ENCODE measurements at regions not wholly inside any gene's neighbourhood (a gene's known extent, or its start where the extent isn't known, plus 50 kb on each side); places are given as distances from the start of the nearest gene placed in this dataset.

- no peaks in the 10 kb centered on the region for H3K9me3 ChIP-seq (ENCODE audit: control insufficient read depth in 2 of 2, low read length in 2 of 2)
- no peak overlapping the region for H3K27ac ChIP-seq (ENCODE audit: low read depth in 2 of 2, low read length in 2 of 2)
- H3K4me3 ChIP-seq (ENCODE audit: low read length in 2 of 2): no peak overlapping the region
- no peaks in the 10 kb centered on the region for H3K4me1 ChIP-seq (ENCODE audit: control insufficient read depth in 2 of 2, insufficient read depth in 2 of 2, low read length in 2 of 2)
- H3K36me3 ChIP-seq (ENCODE audit: control insufficient read depth in 2 of 2, insufficient read depth in 2 of 2, low read length in 2 of 2): no peaks in the 10 kb centered on the region
- H3K9ac ChIP-seq (ENCODE audit: low read depth in 1 of 2, low read length in 2 of 2): no peak overlapping the region
- no peaks in the 10 kb centered on the region for H3K27me3 ChIP-seq (ENCODE audit: control insufficient read depth in 2 of 2, insufficient read depth in 2 of 2, low read length in 2 of 2)
Measured at GRCh38 chr20:43863821-43864544, 50.7 kb upstream of the TOX2 start.

- Histone ChIP-seq H3K27me3 (ENCODE audit: control insufficient read depth in 2 of 2, insufficient read depth in 2 of 2, low read length in 2 of 2) (no peaks in the 10 kb centered on the region), H3K4me3 (ENCODE audit: low read length in 2 of 2) (no peak overlapping the region), H3K36me3 (ENCODE audit: control insufficient read depth in 2 of 2, insufficient read depth in 2 of 2, low read length in 2 of 2) (no peaks in the 10 kb centered on the region), H3K9me3 (ENCODE audit: control insufficient read depth in 2 of 2, low read length in 2 of 2) (no peaks in the 10 kb centered on the region), H3K9ac (ENCODE audit: low read depth in 1 of 2, low read length in 2 of 2) (no peak overlapping the region), H3K27ac (ENCODE audit: low read depth in 2 of 2, low read length in 2 of 2) (no peak overlapping the region), H3K4me1 (ENCODE audit: control insufficient read depth in 2 of 2, insufficient read depth in 2 of 2, low read length in 2 of 2) (no peaks in the 10 kb centered on the region)
Measured at GRCh38 chr20:43863330-43863729, 51.3 kb upstream of the TOX2 start.

GRCh38 chr20:43862438-43862837, 52.2 kb upstream of the TOX2 start:
- no peak overlapping the region for H3K27ac ChIP-seq (ENCODE audit: low read depth in 2 of 2, low read length in 2 of 2)
- no peak overlapping the region for H3K9ac ChIP-seq (ENCODE audit: low read depth in 1 of 2, low read length in 2 of 2)
- H3K4me1 ChIP-seq (ENCODE audit: control insufficient read depth in 2 of 2, insufficient read depth in 2 of 2, low read length in 2 of 2): no peaks in the 10 kb centered on the region
- no peaks in the 10 kb centered on the region for H3K36me3 ChIP-seq (ENCODE audit: control insufficient read depth in 2 of 2, insufficient read depth in 2 of 2, low read length in 2 of 2)
- no peaks in the 10 kb centered on the region for H3K9me3 ChIP-seq (ENCODE audit: control insufficient read depth in 2 of 2, low read length in 2 of 2)
- no peaks in the 10 kb centered on the region for H3K27me3 ChIP-seq (ENCODE audit: control insufficient read depth in 2 of 2, insufficient read depth in 2 of 2, low read length in 2 of 2)
- no peak overlapping the region for H3K4me3 ChIP-seq (ENCODE audit: low read length in 2 of 2)

GRCh38 chr20:43859994-43860393, 54.7 kb upstream of the TOX2 start:
- Histone ChIP-seq H3K36me3 (ENCODE audit: control insufficient read depth in 2 of 2, insufficient read depth in 2 of 2, low read length in 2 of 2) (no peaks in the 10 kb centered on the region), H3K4me1 (ENCODE audit: control insufficient read depth in 2 of 2, insufficient read depth in 2 of 2, low read length in 2 of 2) (no peaks in the 10 kb centered on the region), H3K27ac (ENCODE audit: low read depth in 2 of 2, low read length in 2 of 2) (no peak overlapping the region), H3K4me3 (ENCODE audit: low read length in 2 of 2) (no peak overlapping the region), H3K9me3 (ENCODE audit: control insufficient read depth in 2 of 2, low read length in 2 of 2) (no peaks in the 10 kb centered on the region), H3K27me3 (ENCODE audit: control insufficient read depth in 2 of 2, insufficient read depth in 2 of 2, low read length in 2 of 2) (no peaks in the 10 kb centered on the region), H3K9ac (ENCODE audit: low read depth in 1 of 2, low read length in 2 of 2) (no peak overlapping the region)

- H3K36me3 ChIP-seq (ENCODE audit: control insufficient read depth in 2 of 2, insufficient read depth in 2 of 2, low read length in 2 of 2): no peaks in the 10 kb centered on the region
- no peak overlapping the region for H3K27ac ChIP-seq (ENCODE audit: low read depth in 2 of 2, low read length in 2 of 2)
- H3K27me3 ChIP-seq (ENCODE audit: control insufficient read depth in 2 of 2, insufficient read depth in 2 of 2, low read length in 2 of 2): no peaks in the 10 kb centered on the region
- no peaks in the 10 kb centered on the region for H3K9me3 ChIP-seq (ENCODE audit: control insufficient read depth in 2 of 2, low read length in 2 of 2)
- H3K9ac ChIP-seq (ENCODE audit: low read depth in 1 of 2, low read length in 2 of 2): no peak overlapping the region
- H3K4me3 ChIP-seq (ENCODE audit: low read length in 2 of 2): no peak overlapping the region
- H3K4me1 ChIP-seq (ENCODE audit: control insufficient read depth in 2 of 2, insufficient read depth in 2 of 2, low read length in 2 of 2): no peaks in the 10 kb centered on the region
Measured at GRCh38 chr20:43857932-43858331, 56.7 kb upstream of the TOX2 start.

GRCh38 chr20:43857127-43857526, 57.5 kb upstream of the TOX2 start:
- Histone ChIP-seq H3K27ac (ENCODE audit: low read depth in 2 of 2, low read length in 2 of 2) (no peak overlapping the region), H3K36me3 (ENCODE audit: control insufficient read depth in 2 of 2, insufficient read depth in 2 of 2, low read length in 2 of 2) (no peaks in the 10 kb centered on the region), H3K9ac (ENCODE audit: low read depth in 1 of 2, low read length in 2 of 2) (no peak overlapping the region), H3K4me3 (ENCODE audit: low read length in 2 of 2) (no peak overlapping the region), H3K27me3 (ENCODE audit: control insufficient read depth in 2 of 2, insufficient read depth in 2 of 2, low read length in 2 of 2) (no peaks in the 10 kb centered on the region), H3K9me3 (ENCODE audit: control insufficient read depth in 2 of 2, low read length in 2 of 2) (no peaks in the 10 kb centered on the region), H3K4me1 (ENCODE audit: control insufficient read depth in 2 of 2, insufficient read depth in 2 of 2, low read length in 2 of 2) (no peaks in the 10 kb centered on the region)

- H3K4me1 ChIP-seq (ENCODE audit: control insufficient read depth in 2 of 2, insufficient read depth in 2 of 2, low read length in 2 of 2): no peaks in the 10 kb centered on the region
- H3K9me3 ChIP-seq (ENCODE audit: control insufficient read depth in 2 of 2, low read length in 2 of 2): no peaks in the 10 kb centered on the region
- no peaks in the 10 kb centered on the region for H3K36me3 ChIP-seq (ENCODE audit: control insufficient read depth in 2 of 2, insufficient read depth in 2 of 2, low read length in 2 of 2)
- no peak overlapping the region for H3K9ac ChIP-seq (ENCODE audit: low read depth in 1 of 2, low read length in 2 of 2)
- H3K27me3 ChIP-seq (ENCODE audit: control insufficient read depth in 2 of 2, insufficient read depth in 2 of 2, low read length in 2 of 2): no peaks in the 10 kb centered on the region
- H3K27ac ChIP-seq (ENCODE audit: low read depth in 2 of 2, low read length in 2 of 2): no peak overlapping the region
- no peak overlapping the region for H3K4me3 ChIP-seq (ENCODE audit: low read length in 2 of 2)
Measured at GRCh38 chr20:43855803-43856202, 58.8 kb upstream of the TOX2 start.

- H3K9ac ChIP-seq (ENCODE audit: low read depth in 1 of 2, low read length in 2 of 2): no peak overlapping the region
- H3K36me3 ChIP-seq (ENCODE audit: control insufficient read depth in 2 of 2, insufficient read depth in 2 of 2, low read length in 2 of 2): no peaks in the 10 kb centered on the region
- H3K4me3 ChIP-seq (ENCODE audit: low read length in 2 of 2): no peak overlapping the region
- H3K27ac ChIP-seq (ENCODE audit: low read depth in 2 of 2, low read length in 2 of 2): no peak overlapping the region
- no peaks in the 10 kb centered on the region for H3K27me3 ChIP-seq (ENCODE audit: control insufficient read depth in 2 of 2, insufficient read depth in 2 of 2, low read length in 2 of 2)
- no peaks in the 10 kb centered on the region for H3K4me1 ChIP-seq (ENCODE audit: control insufficient read depth in 2 of 2, insufficient read depth in 2 of 2, low read length in 2 of 2)
- H3K9me3 ChIP-seq (ENCODE audit: control insufficient read depth in 2 of 2, low read length in 2 of 2): no peaks in the 10 kb centered on the region
Measured at GRCh38 chr20:43853918-43854317, 60.7 kb upstream of the TOX2 start.

- Histone ChIP-seq H3K4me3 (ENCODE audit: low read length in 2 of 2) (no peak overlapping the region), H3K36me3 (ENCODE audit: control insufficient read depth in 2 of 2, insufficient read depth in 2 of 2, low read length in 2 of 2) (no peaks in the 10 kb centered on the region), H3K27ac (ENCODE audit: low read depth in 2 of 2, low read length in 2 of 2) (no peak overlapping the region), H3K27me3 (ENCODE audit: control insufficient read depth in 2 of 2, insufficient read depth in 2 of 2, low read length in 2 of 2) (no peaks in the 10 kb centered on the region), H3K9me3 (ENCODE audit: control insufficient read depth in 2 of 2, low read length in 2 of 2) (no peaks in the 10 kb centered on the region), H3K9ac (ENCODE audit: low read depth in 1 of 2, low read length in 2 of 2) (no peak overlapping the region), H3K4me1 (ENCODE audit: control insufficient read depth in 2 of 2, insufficient read depth in 2 of 2, low read length in 2 of 2) (no peaks in the 10 kb centered on the region)
Measured at GRCh38 chr20:43853174-43853803, 61.4 kb upstream of the TOX2 start.

GRCh38 chr20:43849496-43850186, 65.0 kb upstream of the TOX2 start:
- Histone ChIP-seq H3K9me3 (ENCODE audit: control insufficient read depth in 2 of 2, low read length in 2 of 2) (no peaks in the 10 kb centered on the region), H3K36me3 (ENCODE audit: control insufficient read depth in 2 of 2, insufficient read depth in 2 of 2, low read length in 2 of 2) (no peaks in the 10 kb centered on the region), H3K27ac (ENCODE audit: low read depth in 2 of 2, low read length in 2 of 2) (peak overlapping the region; percentile 56 to 68), H3K27me3 (ENCODE audit: control insufficient read depth in 2 of 2, insufficient read depth in 2 of 2, low read length in 2 of 2) (peaks cover 0 to 2% of the 10 kb centered on the region in 2 donors), H3K4me1 (ENCODE audit: control insufficient read depth in 2 of 2, insufficient read depth in 2 of 2, low read length in 2 of 2) (no peaks in the 10 kb centered on the region), H3K9ac (ENCODE audit: low read depth in 1 of 2, low read length in 2 of 2) (no peak overlapping the region), H3K4me3 (ENCODE audit: low read length in 2 of 2) (no peak overlapping the region)

Data from mucosa of rectum (tissue), 2 donors.